ENCODE measurements at regions not wholly inside any gene's neighbourhood (a gene's known extent, or its start where the extent isn't known, plus 50 kb on each side); places are given as distances from the start of the nearest gene placed in this dataset.
"Not testable (repeated sequence)": the region's sequence is repeated elsewhere in the genome, so short reads cannot be mapped to it uniquely, and the experiment has no call there.

GRCh38 chr16:54985156-54985555 lies 54.5 kb downstream of the IRX5 start:
- no peak overlapping the region for H3K4me3 ChIP-seq (ENCODE audit: low read depth, low read length)
- no peaks in the 10 kb centered on the region for H3K27me3 ChIP-seq (ENCODE audit: control insufficient read depth, insufficient read depth, low read length)

GRCh38 chr16:54985668-54986067 lies 55.0 kb downstream of the IRX5 start:
- no peak overlapping the region for H3K9ac ChIP-seq (ENCODE audit: low read length)
- no peaks in the 10 kb centered on the region; the same call in none of the 2 replicates for H3K4me1 ChIP-seq (ENCODE audit: control insufficient read depth, insufficient read depth, low read length)
- H3K36me3 ChIP-seq (ENCODE audit: control insufficient read depth, insufficient read depth, low read length) = no peaks in the 10 kb centered on the region
- no peaks in the 10 kb centered on the region for H3K27me3 ChIP-seq (ENCODE audit: control insufficient read depth, insufficient read depth, low read length)
- no peak overlapping the region for H3K27ac ChIP-seq (ENCODE audit: low read depth, low read length)
- no peaks in the 10 kb centered on the region for H3K9me3 ChIP-seq (ENCODE audit: control insufficient read depth, insufficient read depth, low read depth, low read length)
- no peak overlapping the region for H3K4me3 ChIP-seq (ENCODE audit: low read depth, low read length)

More at GRCh38 chr16:54985156-54985555, 54.5 kb downstream of the IRX5 start:
- Histone ChIP-seq H3K9ac (ENCODE audit: low read length) (no peak overlapping the region), H3K4me1 (ENCODE audit: control insufficient read depth, insufficient read depth, low read length) (no peaks in the 10 kb centered on the region; the same call in none of the 2 replicates), H3K36me3 (ENCODE audit: control insufficient read depth, insufficient read depth, low read length) (no peaks in the 10 kb centered on the region), H3K9me3 (ENCODE audit: control insufficient read depth, insufficient read depth, low read depth, low read length) (no peaks in the 10 kb centered on the region), H3K27ac (ENCODE audit: low read depth, low read length) (no peak overlapping the region)

GRCh38 chr16:54986409-54986808 lies 55.7 kb downstream of the IRX5 start:
- H3K36me3 ChIP-seq (ENCODE audit: control insufficient read depth, insufficient read depth, low read length) = no peaks in the 10 kb centered on the region
- H3K27me3 ChIP-seq (ENCODE audit: control insufficient read depth, insufficient read depth, low read length) = no peaks in the 10 kb centered on the region
- no peaks in the 10 kb centered on the region for H3K9me3 ChIP-seq (ENCODE audit: control insufficient read depth, insufficient read depth, low read depth, low read length)
- H3K9ac ChIP-seq (ENCODE audit: low read length) = no peak overlapping the region
- no peak overlapping the region for H3K4me3 ChIP-seq (ENCODE audit: low read depth, low read length)
- H3K27ac ChIP-seq (ENCODE audit: low read depth, low read length) = no peak overlapping the region
- no peaks in the 10 kb centered on the region; the same call in none of the 2 replicates for H3K4me1 ChIP-seq (ENCODE audit: control insufficient read depth, insufficient read depth, low read length)

GRCh38 chr16:54987081-54987480 lies 56.4 kb downstream of the IRX5 start:
- H3K27ac ChIP-seq (ENCODE audit: low read depth, low read length) = no peak overlapping the region
- no peak overlapping the region for H3K9ac ChIP-seq (ENCODE audit: low read length)
- H3K4me3 ChIP-seq (ENCODE audit: low read depth, low read length) = no peak overlapping the region
- no peaks in the 10 kb centered on the region for H3K36me3 ChIP-seq (ENCODE audit: control insufficient read depth, insufficient read depth, low read length)
- no peaks in the 10 kb centered on the region for H3K27me3 ChIP-seq (ENCODE audit: control insufficient read depth, insufficient read depth, low read length)
- no peaks in the 10 kb centered on the region; the same call in none of the 2 replicates for H3K4me1 ChIP-seq (ENCODE audit: control insufficient read depth, insufficient read depth, low read length)
- H3K9me3 ChIP-seq (ENCODE audit: control insufficient read depth, insufficient read depth, low read depth, low read length) = no peaks in the 10 kb centered on the region

- Histone ChIP-seq H3K9ac (ENCODE audit: low read length) (no peak overlapping the region), H3K27me3 (ENCODE audit: control insufficient read depth, insufficient read depth, low read length) (no peaks in the 10 kb centered on the region; the same call in 1 of the 2 replicates), H3K36me3 (ENCODE audit: control insufficient read depth, insufficient read depth, low read length) (no peaks in the 10 kb centered on the region), H3K27ac (ENCODE audit: low read depth, low read length) (no peak overlapping the region), H3K4me1 (ENCODE audit: control insufficient read depth, insufficient read depth, low read length) (no peaks in the 10 kb centered on the region; the same call in none of the 2 replicates), H3K9me3 (ENCODE audit: control insufficient read depth, insufficient read depth, low read depth, low read length) (no peaks in the 10 kb centered on the region), H3K4me3 (ENCODE audit: low read depth, low read length) (no peak overlapping the region)
Measured at GRCh38 chr16:54991525-54991924, 60.9 kb downstream of the IRX5 start.

- H3K9me3 ChIP-seq (ENCODE audit: control insufficient read depth, insufficient read depth, low read depth, low read length); H3K4me3 ChIP-seq (ENCODE audit: low read depth, low read length); H3K27me3 ChIP-seq (ENCODE audit: control insufficient read depth, insufficient read depth, low read length); H3K36me3 ChIP-seq (ENCODE audit: control insufficient read depth, insufficient read depth, low read length); H3K27ac ChIP-seq (ENCODE audit: low read depth, low read length); H3K4me1 ChIP-seq (ENCODE audit: control insufficient read depth, insufficient read depth, low read length); H3K9ac ChIP-seq (ENCODE audit: low read length): not testable (repeated sequence)
Measured at GRCh38 chr16:54991946-54992345, 61.3 kb downstream of the IRX5 start.

GRCh38 chr16:54993106-54993895 lies 62.6 kb downstream of the IRX5 start:
- Histone ChIP-seq H3K27ac (ENCODE audit: low read depth, low read length) (no peak overlapping the region), H3K9me3 (ENCODE audit: control insufficient read depth, insufficient read depth, low read depth, low read length) (no peaks in the 10 kb centered on the region), H3K4me1 (ENCODE audit: control insufficient read depth, insufficient read depth, low read length) (no peaks in the 10 kb centered on the region), H3K9ac (ENCODE audit: low read length) (no peak overlapping the region), H3K36me3 (ENCODE audit: control insufficient read depth, insufficient read depth, low read length) (no peaks in the 10 kb centered on the region), H3K27me3 (ENCODE audit: control insufficient read depth, insufficient read depth, low read length) (no peaks in the 10 kb centered on the region; the same call in 1 of the 2 replicates), H3K4me3 (ENCODE audit: low read depth, low read length) (no peak overlapping the region)

GRCh38 chr16:54996186-54996585 lies 65.5 kb downstream of the IRX5 start:
- Histone ChIP-seq H3K9ac (ENCODE audit: low read length) (no peak overlapping the region), H3K27me3 (ENCODE audit: control insufficient read depth, insufficient read depth, low read length) (no peaks in the 10 kb centered on the region; the same call in 1 of the 2 replicates), H3K27ac (ENCODE audit: low read depth, low read length) (no peak overlapping the region), H3K4me3 (ENCODE audit: low read depth, low read length) (no peak overlapping the region), H3K4me1 (ENCODE audit: control insufficient read depth, insufficient read depth, low read length) (no peaks in the 10 kb centered on the region), H3K9me3 (ENCODE audit: control insufficient read depth, insufficient read depth, low read depth, low read length) (no peaks in the 10 kb centered on the region), H3K36me3 (ENCODE audit: control insufficient read depth, insufficient read depth, low read length) (no peaks in the 10 kb centered on the region)

GRCh38 chr16:54998834-54999233 lies 68.2 kb downstream of the IRX5 start:
- no peak overlapping the region for H3K27ac ChIP-seq (ENCODE audit: low read depth, low read length)
- no peaks in the 10 kb centered on the region for H3K4me1 ChIP-seq (ENCODE audit: control insufficient read depth, insufficient read depth, low read length)
- no peaks in the 10 kb centered on the region for H3K36me3 ChIP-seq (ENCODE audit: control insufficient read depth, insufficient read depth, low read length)
- no peak overlapping the region for H3K9ac ChIP-seq (ENCODE audit: low read length)
- no peak overlapping the region for H3K4me3 ChIP-seq (ENCODE audit: low read depth, low read length)
- H3K9me3 ChIP-seq (ENCODE audit: control insufficient read depth, insufficient read depth, low read depth, low read length) = no peaks in the 10 kb centered on the region
- no peaks in the 10 kb centered on the region; the same call in 1 of the 2 replicates for H3K27me3 ChIP-seq (ENCODE audit: control insufficient read depth, insufficient read depth, low read length)

- no peak overlapping the region for H3K9ac ChIP-seq (ENCODE audit: low read length)
- H3K4me3 ChIP-seq (ENCODE audit: low read depth, low read length) = no peak overlapping the region
- H3K27ac ChIP-seq (ENCODE audit: low read depth, low read length) = no peak overlapping the region
- no peaks in the 10 kb centered on the region for H3K9me3 ChIP-seq (ENCODE audit: control insufficient read depth, insufficient read depth, low read depth, low read length)
- H3K4me1 ChIP-seq (ENCODE audit: control insufficient read depth, insufficient read depth, low read length) = no peaks in the 10 kb centered on the region
- no peaks in the 10 kb centered on the region for H3K36me3 ChIP-seq (ENCODE audit: control insufficient read depth, insufficient read depth, low read length)
- H3K27me3 ChIP-seq (ENCODE audit: control insufficient read depth, insufficient read depth, low read length) = no peaks in the 10 kb centered on the region; the same call in 1 of the 2 replicates
Measured at GRCh38 chr16:54999481-54999880, 68.8 kb downstream of the IRX5 start.

- no peak overlapping the region for H3K9ac ChIP-seq (ENCODE audit: low read length)
- H3K27me3 ChIP-seq (ENCODE audit: control insufficient read depth, insufficient read depth, low read length) = no peaks in the 10 kb centered on the region
- no peaks in the 10 kb centered on the region for H3K4me1 ChIP-seq (ENCODE audit: control insufficient read depth, insufficient read depth, low read length)
- no peak overlapping the region for H3K4me3 ChIP-seq (ENCODE audit: low read depth, low read length)
- H3K36me3 ChIP-seq (ENCODE audit: control insufficient read depth, insufficient read depth, low read length) = no peaks in the 10 kb centered on the region
- H3K27ac ChIP-seq (ENCODE audit: low read depth, low read length) = no peak overlapping the region
- no peaks in the 10 kb centered on the region for H3K9me3 ChIP-seq (ENCODE audit: control insufficient read depth, insufficient read depth, low read depth, low read length)
Measured at GRCh38 chr16:55000595-55000994, 69.9 kb downstream of the IRX5 start.

Measured in HUES6 (cell line).